Gastrocnemius medialis (tissue), 4 donors: ENCODE measurements at regions not wholly inside any gene's neighbourhood (a gene's known extent, or its start where the extent isn't known, plus 50 kb on each side); places are given as distances from the start of the nearest gene placed in this dataset.

Source experiments
- ATAC-seq, 2 donors: fragments of 150-250 bp; one replicate each; pipeline ENCODE4 v1.9.1; 2016
- DNase-seq, 2 donors: peaks; one replicate each; pipeline ENCODE4 v3.0.0-alpha.2; 2019
- H3K27ac ChIP-seq, 4 donors: fragments of 200-600 bp; sonication (generic); 1 replicate in 1 of 4; 2 replicates in 3 of 4; pipeline ENCODE4 v1.5.1; 2016 to 2018; ENCODE audit warnings: mild to moderate bottlenecking in 2 of 4, moderate library complexity in 1 of 4
- H3K27me3 ChIP-seq, 3 donors: fragments of 200-600 bp; sonication (generic) in 2 of 3; 1 replicate in 1 of 3; 2 replicates in 2 of 3; pipeline versions ENCODE4 v1.5.1 to v1.6.0; 2016 to 2019; ENCODE audit warnings: mild to moderate bottlenecking in 1 of 3, moderate library complexity in 1 of 3
- H3K36me3 ChIP-seq, 2 donors: fragments of 200-600 bp; sonication (generic) in 1 of 2; one replicate each; pipeline ENCODE4 v1.5.1; 2017 to 2018
- H3K4me1 ChIP-seq, 2 donors: fragments of 200-600 bp; sonication (generic) in 1 of 2; one replicate each; pipeline ENCODE4 v1.5.1; 2016 to 2017; ENCODE audit warnings: mild to moderate bottlenecking in 2 of 2
- H3K4me3 ChIP-seq, 4 donors: fragments of 200-600 bp; sonication (generic) in 3 of 4; 1 replicate in 1 of 4; 2 replicates in 3 of 4; pipeline ENCODE4 v1.5.1; 2016 to 2019; ENCODE audit warnings: mild to moderate bottlenecking in 2 of 4
- H3K9me3 ChIP-seq, 3 donors: fragments of 200-600 bp; sonication (generic) in 2 of 3; 1 replicate in 1 of 3; 2 replicates in 2 of 3; pipeline ENCODE4 v1.5.1; 2016 to 2019
- POLR2A ChIP-seq, 2 donors: fragments of 450-650 bp; IDR thresholded peaks; one replicate each; pipeline ENCODE4 v1.6.1; 2017; ENCODE audit warnings: antibody characterized with exemption in 2 of 2, mild to moderate bottlenecking in 2 of 2, moderate library complexity in 2 of 2
- in situ Hi-C, 4 donors: fragments of 200-750 bp; cut with MboI; loops; one replicate each; pipeline versions ENCODE4 v1.15.0 to v1.8.0; 2017; ENCODE audit warnings: low sequenced_read_pairs in 4 of 4
- intact Hi-C: fragments of 100-400 bp; cut with DNase I; formaldehyde crosslinking; loops from one replicate; pipeline ENCODE4 v1.15.1; 2023; ENCODE audit warnings: low total_unique reads
- TF ChIP-seq, protein P1 (sequence below), 5 experiments: fragments of 450-650 bp in 3 of 5; fragments of 200-600 bp in 2 of 5; sonication (generic) in 2 of 5; IDR thresholded peaks in 4 of 5; conservative IDR thresholded peaks in 1 of 5; 1 replicate in 4 of 5; 2 replicates in 1 of 5; pipeline ENCODE4 v1.5.1; 2016 to 2019; ENCODE audit warnings: antibody characterized with exemption in 5 of 5, mild to moderate bottlenecking in 3 of 5, moderate library complexity in 3 of 5

DNA sequence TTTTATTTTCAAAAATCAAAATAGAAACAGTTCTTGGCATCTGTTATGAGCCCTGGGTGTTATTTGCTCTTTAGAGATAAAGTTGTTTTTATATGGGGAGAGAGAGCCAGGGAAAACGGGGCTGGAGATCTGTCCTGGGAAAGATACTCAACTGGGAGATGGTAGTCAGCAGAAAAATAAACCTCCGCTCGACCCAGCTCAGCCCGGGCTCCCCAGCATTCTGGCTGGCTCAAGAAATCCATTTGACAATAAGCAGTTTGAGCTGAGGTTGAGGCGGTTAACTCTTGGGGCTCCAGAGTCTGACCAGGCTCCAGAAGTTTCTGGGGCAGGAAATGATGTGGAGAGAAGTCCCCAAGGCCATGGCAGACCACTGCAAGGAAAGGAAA lies 151.9 kb downstream of the IRX5 start:
- Histone ChIP-seq H3K36me3 (no peaks in the 10 kb centered on the region), H3K4me3 (no peak overlapping the region), H3K4me1 (no peaks in the 10 kb centered on the region), H3K27me3 (no peaks in the 10 kb centered on the region), H3K9me3 (no peaks in the 10 kb centered on the region), H3K27ac (no peak overlapping the region)
- in situ Hi-C loops = no loop called here
- DNase-seq (no peak), ATAC-seq (no peak)
- intact Hi-C loops = no loop called here
- TF ChIP-seq, protein P1, sequence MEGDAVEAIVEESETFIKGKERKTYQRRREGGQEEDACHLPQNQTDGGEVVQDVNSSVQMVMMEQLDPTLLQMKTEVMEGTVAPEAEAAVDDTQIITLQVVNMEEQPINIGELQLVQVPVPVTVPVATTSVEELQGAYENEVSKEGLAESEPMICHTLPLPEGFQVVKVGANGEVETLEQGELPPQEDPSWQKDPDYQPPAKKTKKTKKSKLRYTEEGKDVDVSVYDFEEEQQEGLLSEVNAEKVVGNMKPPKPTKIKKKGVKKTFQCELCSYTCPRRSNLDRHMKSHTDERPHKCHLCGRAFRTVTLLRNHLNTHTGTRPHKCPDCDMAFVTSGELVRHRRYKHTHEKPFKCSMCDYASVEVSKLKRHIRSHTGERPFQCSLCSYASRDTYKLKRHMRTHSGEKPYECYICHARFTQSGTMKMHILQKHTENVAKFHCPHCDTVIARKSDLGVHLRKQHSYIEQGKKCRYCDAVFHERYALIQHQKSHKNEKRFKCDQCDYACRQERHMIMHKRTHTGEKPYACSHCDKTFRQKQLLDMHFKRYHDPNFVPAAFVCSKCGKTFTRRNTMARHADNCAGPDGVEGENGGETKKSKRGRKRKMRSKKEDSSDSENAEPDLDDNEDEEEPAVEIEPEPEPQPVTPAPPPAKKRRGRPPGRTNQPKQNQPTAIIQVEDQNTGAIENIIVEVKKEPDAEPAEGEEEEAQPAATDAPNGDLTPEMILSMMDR (IDR thresholded peaks at IDR 0.05 in 4 of 5, conservative IDR thresholded peaks at IDR 0.05 in 1 of 5) = no peak
- no peak for TF ChIP-seq POLR2A (IDR thresholded peaks at IDR 0.05)

DNA sequence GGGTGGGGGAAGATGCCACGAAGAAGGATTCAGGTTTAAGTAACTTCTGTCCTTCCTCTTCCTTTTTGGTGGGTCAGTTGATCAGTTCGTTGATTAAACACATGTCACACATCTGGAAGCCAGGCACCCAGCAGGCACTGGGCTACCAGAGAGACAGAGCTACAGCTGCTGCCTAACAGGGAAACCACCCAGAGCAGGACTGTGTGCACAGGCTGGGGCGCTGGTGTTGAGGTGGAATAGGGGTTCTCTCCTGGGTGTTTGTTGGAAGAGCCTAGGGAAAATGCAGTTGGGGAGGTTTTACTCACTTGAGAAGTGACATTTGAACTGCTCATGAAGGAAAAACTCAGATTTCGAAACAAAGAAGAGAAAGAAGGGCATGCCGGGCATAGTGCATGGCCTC lies 152.4 kb downstream of the IRX5 start:
- intact Hi-C loops = no loop called here
- TF ChIP-seq, protein P1 (IDR thresholded peaks at IDR 0.05 in 4 of 5, conservative IDR thresholded peaks at IDR 0.05 in 1 of 5) = no peak
- TF ChIP-seq POLR2A (IDR thresholded peaks at IDR 0.05) = no peak
- H3K27me3 ChIP-seq = no peaks in the 10 kb centered on the region
- H3K9me3 ChIP-seq = no peaks in the 10 kb centered on the region
- H3K36me3 ChIP-seq = no peaks in the 10 kb centered on the region
- no peaks in the 10 kb centered on the region for H3K4me1 ChIP-seq
- no peak overlapping the region for H3K4me3 ChIP-seq
- in situ Hi-C loops = no loop called here
- ATAC-seq = no peak
- H3K27ac ChIP-seq = no peak overlapping the region
- DNase-seq = no peak

DNA sequence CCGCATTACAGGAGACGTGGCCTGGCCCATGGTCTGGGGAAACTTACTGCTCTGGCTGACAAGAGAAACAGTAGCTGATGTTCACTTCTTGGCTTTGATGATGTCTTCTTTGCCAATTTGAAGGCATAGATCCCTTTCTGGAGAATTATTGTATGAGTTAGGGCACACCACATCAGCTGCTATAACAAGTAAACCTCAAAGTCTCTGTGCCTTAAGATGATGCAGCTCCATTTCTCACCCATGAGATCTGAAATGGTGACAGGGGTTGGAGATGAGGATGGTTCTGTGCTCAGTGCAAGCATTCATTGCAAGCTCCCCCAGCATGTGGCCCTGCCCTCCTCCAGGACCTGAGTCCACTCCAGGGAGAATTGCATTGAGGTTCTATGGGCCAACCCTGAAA lies 157.4 kb downstream of the IRX5 start:
- Histone ChIP-seq H3K4me3 (no peak overlapping the region), H3K27ac (no peak overlapping the region), H3K9me3 (no peaks in the 10 kb centered on the region), H3K27me3 (no peaks in the 10 kb centered on the region), H3K4me1 (no peaks in the 10 kb centered on the region), H3K36me3 (no peaks in the 10 kb centered on the region)
- in situ Hi-C loops = no loop called here
- TF ChIP-seq POLR2A (IDR thresholded peaks at IDR 0.05) = no peak
- TF ChIP-seq, protein P1 (IDR thresholded peaks at IDR 0.05 in 4 of 5, conservative IDR thresholded peaks at IDR 0.05 in 1 of 5) = no peak
- intact Hi-C loops = no loop called here
- DNase-seq (no peak), ATAC-seq (no peak)

DNA sequence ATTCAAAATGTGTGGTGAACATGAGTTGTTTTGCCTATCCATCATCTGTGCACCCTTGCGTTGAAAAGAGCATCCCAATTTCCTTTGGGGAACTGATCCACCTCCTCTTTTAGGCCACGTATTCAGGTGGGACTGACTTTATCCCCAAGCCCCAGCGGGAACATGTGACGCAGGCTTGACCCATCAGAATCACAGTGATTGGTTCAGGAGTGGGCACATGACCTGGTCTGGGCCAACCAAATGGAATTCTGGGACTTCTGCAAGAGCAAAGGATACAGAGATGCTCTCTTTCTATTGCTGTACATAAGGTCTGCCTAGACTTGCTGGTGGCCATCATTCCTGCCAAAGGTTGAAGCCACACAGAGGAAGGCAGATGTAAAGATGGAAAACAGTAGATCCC lies 158.9 kb downstream of the IRX5 start:
- Histone ChIP-seq H3K36me3 (no peaks in the 10 kb centered on the region), H3K9me3 (no peaks in the 10 kb centered on the region), H3K27me3 (no peaks in the 10 kb centered on the region), H3K27ac (no peak overlapping the region), H3K4me1 (no peaks in the 10 kb centered on the region), H3K4me3 (no peak overlapping the region)
- ATAC-seq = no peak
- intact Hi-C loops (no loop called here), in situ Hi-C loops (no loop called here)
- no peak for DNase-seq
- no peak for TF ChIP-seq POLR2A (IDR thresholded peaks at IDR 0.05)

DNA sequence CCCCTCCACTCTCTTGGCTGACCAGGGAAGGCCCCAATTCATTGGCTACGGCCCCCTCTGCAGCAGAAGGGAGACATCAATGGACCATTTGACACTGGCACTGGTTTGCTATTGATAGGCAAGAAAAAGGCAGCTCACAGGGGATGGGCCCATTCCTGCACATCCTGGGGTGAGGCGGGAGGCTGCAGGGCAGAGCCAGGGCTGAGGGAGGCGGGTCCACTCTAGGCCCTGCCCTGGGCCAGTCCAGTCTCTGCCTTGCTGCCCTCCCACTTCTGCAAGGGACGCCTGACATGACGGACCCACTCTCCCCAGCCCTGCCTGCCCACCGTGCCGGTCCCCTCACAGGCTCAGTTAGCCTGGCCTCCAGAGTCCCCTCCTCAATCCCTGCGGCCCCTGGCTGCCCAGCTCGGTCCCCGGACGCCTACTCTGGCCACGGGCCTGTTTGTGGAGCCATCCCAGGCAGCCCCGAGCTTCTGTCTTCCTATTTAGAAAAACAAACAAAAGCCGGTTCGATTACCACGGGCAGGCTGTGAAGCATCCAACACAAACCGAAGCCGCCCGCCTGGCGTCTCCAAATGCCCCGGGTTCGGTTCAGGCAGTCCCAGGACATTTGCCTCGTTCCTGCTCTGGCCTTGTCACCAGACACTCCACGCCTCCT lies 160.7 kb downstream of the IRX5 start:
- ATAC-seq = no peak
- intact Hi-C loops = no loop called here

More for the DNA sequence above, 160.7 kb downstream of the IRX5 start:
- TF ChIP-seq, protein P1 (IDR thresholded peaks at IDR 0.05 in 4 of 5, conservative IDR thresholded peaks at IDR 0.05 in 1 of 5) = no peak
- TF ChIP-seq POLR2A (IDR thresholded peaks at IDR 0.05) = no peak
- no peak for DNase-seq
- Histone ChIP-seq H3K36me3 (no peaks in the 10 kb centered on the region), H3K27me3 (no peaks in the 10 kb centered on the region), H3K9me3 (no peaks in the 10 kb centered on the region), H3K4me3 (no peak overlapping the region), H3K27ac (no peak overlapping the region), H3K4me1 (no peaks in the 10 kb centered on the region)
- in situ Hi-C loops = no loop called here
